ENCODE measurements at regions not wholly inside any gene's neighbourhood (a gene's known extent, or its start where the extent isn't known, plus 50 kb on each side); places are given as distances from the start of the nearest gene placed in this dataset.

- Mint-ChIP-seq H3K36me3 (no peaks in the 10 kb centered on the region), H3K27me3 (no peaks in the 10 kb centered on the region), H3K4me3 (no peak overlapping the region), H3K9me3 (peaks cover 10% of the 10 kb centered on the region), H3K27ac (no peak overlapping the region), H3K4me1 (ENCODE audit: low read depth in 2 of 2) (no peaks in the 10 kb centered on the region)
- ATAC-seq (no peak), DNase-seq (ENCODE audit: low spot score) (no peak)
These were observed 290.2 kb downstream of the SPATA17 start for GRCh38 chr1:217921126-217921904.

- no peak overlapping the region for H3K27ac Mint-ChIP-seq
- no peaks in the 10 kb centered on the region for H3K27me3 Mint-ChIP-seq
- H3K4me3 Mint-ChIP-seq: no peak overlapping the region
- no peaks in the 10 kb centered on the region for H3K36me3 Mint-ChIP-seq
- ATAC-seq (no peak), DNase-seq (ENCODE audit: low spot score) (no peak)
- no peaks in the 10 kb centered on the region for H3K4me1 Mint-ChIP-seq (ENCODE audit: low read depth in 2 of 2)
- H3K9me3 Mint-ChIP-seq: no peaks in the 10 kb centered on the region
These were observed 293.8 kb downstream of the SPATA17 start for GRCh38 chr1:217924924-217925323.

- H3K9me3 Mint-ChIP-seq: peaks cover 11% of the 10 kb centered on the region
- H3K36me3 Mint-ChIP-seq: no peaks in the 10 kb centered on the region
- H3K4me3 Mint-ChIP-seq: no peak overlapping the region
- DNase-seq (ENCODE audit: low spot score): no peak
- no peak overlapping the region for H3K27ac Mint-ChIP-seq
- no peaks in the 10 kb centered on the region for H3K4me1 Mint-ChIP-seq (ENCODE audit: low read depth in 2 of 2)
- no peak for ATAC-seq
- H3K27me3 Mint-ChIP-seq: no peaks in the 10 kb centered on the region
These were observed 298.2 kb downstream of the SPATA17 start for GRCh38 chr1:217929213-217929885.

- H3K4me1 Mint-ChIP-seq (ENCODE audit: low read depth in 2 of 2): no peaks in the 10 kb centered on the region
- H3K9me3 Mint-ChIP-seq: peaks cover 15% of the 10 kb centered on the region
- no peak overlapping the region for H3K4me3 Mint-ChIP-seq
- no peak overlapping the region for H3K27ac Mint-ChIP-seq
- H3K27me3 Mint-ChIP-seq: no peaks in the 10 kb centered on the region
- ATAC-seq (no peak), DNase-seq (ENCODE audit: low spot score) (no peak)
- H3K36me3 Mint-ChIP-seq: no peaks in the 10 kb centered on the region
These were observed 312.2 kb downstream of the SPATA17 start for GRCh38 chr1:217943361-217943760.

- H3K4me3 Mint-ChIP-seq: no peak overlapping the region
- no peak overlapping the region for H3K27ac Mint-ChIP-seq
- H3K9me3 Mint-ChIP-seq: peaks cover 13% of the 10 kb centered on the region
- no peaks in the 10 kb centered on the region for H3K36me3 Mint-ChIP-seq
- DNase-seq (ENCODE audit: low spot score) (no peak), ATAC-seq (no peak)
- H3K4me1 Mint-ChIP-seq (ENCODE audit: low read depth in 2 of 2): no peaks in the 10 kb centered on the region
- no peaks in the 10 kb centered on the region for H3K27me3 Mint-ChIP-seq
These were observed 313.4 kb downstream of the SPATA17 start for GRCh38 chr1:217944550-217944949.

GRCh38 chr1:217946511-217946910, 315.4 kb downstream of the SPATA17 start:
- Mint-ChIP-seq H3K4me1 (ENCODE audit: low read depth in 2 of 2) (no peaks in the 10 kb centered on the region), H3K27ac (no peak overlapping the region), H3K36me3 (no peaks in the 10 kb centered on the region), H3K9me3 (peaks cover 13% of the 10 kb centered on the region), H3K27me3 (no peaks in the 10 kb centered on the region), H3K4me3 (no peak overlapping the region)
- ATAC-seq: no peak
- no peak for DNase-seq (ENCODE audit: low spot score)

GRCh38 chr1:217948741-217949140, 317.6 kb downstream of the SPATA17 start:
- DNase-seq (ENCODE audit: low spot score) (no peak), ATAC-seq (no peak)
- Mint-ChIP-seq H3K4me1 (ENCODE audit: low read depth in 2 of 2) (no peaks in the 10 kb centered on the region), H3K27me3 (no peaks in the 10 kb centered on the region), H3K27ac (no peak overlapping the region), H3K9me3 (peaks cover 7% of the 10 kb centered on the region), H3K36me3 (no peaks in the 10 kb centered on the region), H3K4me3 (no peak overlapping the region)

GRCh38 chr1:217953330-217953729, 322.2 kb downstream of the SPATA17 start:
- Mint-ChIP-seq H3K27me3 (no peaks in the 10 kb centered on the region), H3K27ac (no peak overlapping the region), H3K4me1 (ENCODE audit: low read depth in 2 of 2) (no peaks in the 10 kb centered on the region), H3K4me3 (no peak overlapping the region), H3K36me3 (peaks cover 5% of the 10 kb centered on the region), H3K9me3 (peaks cover 12% of the 10 kb centered on the region)
- DNase-seq (ENCODE audit: low spot score): no peak
- ATAC-seq: no peak

- Mint-ChIP-seq H3K27ac (no peak overlapping the region), H3K4me1 (ENCODE audit: low read depth in 2 of 2) (no peaks in the 10 kb centered on the region), H3K36me3 (peaks cover 5% of the 10 kb centered on the region), H3K4me3 (no peak overlapping the region), H3K9me3 (peaks cover 13% of the 10 kb centered on the region), H3K27me3 (no peaks in the 10 kb centered on the region)
- no peak for ATAC-seq
- DNase-seq (ENCODE audit: low spot score): no peak
These were observed 322.8 kb downstream of the SPATA17 start for GRCh38 chr1:217953922-217954321.

GRCh38 chr1:217955723-217956122, 324.6 kb downstream of the SPATA17 start:
- no peak overlapping the region for H3K4me3 Mint-ChIP-seq
- H3K4me1 Mint-ChIP-seq (ENCODE audit: low read depth in 2 of 2): no peaks in the 10 kb centered on the region
- H3K27ac Mint-ChIP-seq: no peak overlapping the region
- no peak for ATAC-seq
- no peak for DNase-seq (ENCODE audit: low spot score)
- H3K9me3 Mint-ChIP-seq: peaks cover 9% of the 10 kb centered on the region
- peaks cover 5% of the 10 kb centered on the region for H3K36me3 Mint-ChIP-seq
- H3K27me3 Mint-ChIP-seq: no peaks in the 10 kb centered on the region

GRCh38 chr1:217965156-217965786, 319.8 kb upstream of the RRP15 start:
- Mint-ChIP-seq H3K4me3 (no peak overlapping the region), H3K36me3 (no peaks in the 10 kb centered on the region), H3K27ac (no peak overlapping the region), H3K4me1 (ENCODE audit: low read depth in 2 of 2) (no peaks in the 10 kb centered on the region), H3K9me3 (peaks cover 16% of the 10 kb centered on the region), H3K27me3 (no peaks in the 10 kb centered on the region)
- ATAC-seq (peak in 1 of 2 donors; percentile 33), DNase-seq (ENCODE audit: low spot score) (no peak)

GRCh38 chr1:217968085-217968484, 317.0 kb upstream of the RRP15 start:
- Mint-ChIP-seq H3K36me3 (no peaks in the 10 kb centered on the region), H3K27me3 (no peaks in the 10 kb centered on the region), H3K9me3 (peaks cover 22% of the 10 kb centered on the region), H3K4me1 (ENCODE audit: low read depth in 2 of 2) (no peaks in the 10 kb centered on the region), H3K27ac (no peak overlapping the region), H3K4me3 (no peak overlapping the region)
- ATAC-seq (peak in 1 of 2 donors; percentile 36), DNase-seq (ENCODE audit: low spot score) (no peak)

- H3K27me3 Mint-ChIP-seq: no peaks in the 10 kb centered on the region
- H3K9me3 Mint-ChIP-seq: peaks cover 16% of the 10 kb centered on the region
- no peaks in the 10 kb centered on the region for H3K4me1 Mint-ChIP-seq (ENCODE audit: low read depth in 2 of 2)
- DNase-seq (ENCODE audit: low spot score): no peak
- H3K27ac Mint-ChIP-seq: no peak overlapping the region
- H3K4me3 Mint-ChIP-seq: no peak overlapping the region
- no peak for ATAC-seq
- no peaks in the 10 kb centered on the region for H3K36me3 Mint-ChIP-seq
These were observed 315.7 kb upstream of the RRP15 start for GRCh38 chr1:217969428-217969827.

GRCh38 chr1:217977943-217978342, 307.1 kb upstream of the RRP15 start:
- H3K4me1 Mint-ChIP-seq (ENCODE audit: low read depth in 2 of 2): no peaks in the 10 kb centered on the region
- no peak overlapping the region for H3K27ac Mint-ChIP-seq
- DNase-seq (ENCODE audit: low spot score): no peak
- no peaks in the 10 kb centered on the region for H3K27me3 Mint-ChIP-seq
- peaks cover 8% of the 10 kb centered on the region for H3K36me3 Mint-ChIP-seq
- H3K9me3 Mint-ChIP-seq: peaks cover 24% of the 10 kb centered on the region
- H3K4me3 Mint-ChIP-seq: no peak overlapping the region
- ATAC-seq: no peak

All from natural killer cell treated with Interleukin-12 subunit alpha and Interleukin-12 subunit beta and Interleukin-15 and Interleukin-18, amount 100 ng/mL, for 72 hours (primary cell).